Forelimb muscle (tissue), 1 donor: ENCODE measurements at regions not wholly inside any gene's neighbourhood (a gene's known extent, or its start where the extent isn't known, plus 50 kb on each side); places are given as distances from the start of the nearest gene placed in this dataset.
"Not testable (repeated sequence)": the region's sequence is repeated elsewhere in the genome, so short reads cannot be mapped to it uniquely, and the experiment has no call there.

Experiments
- DNase-seq: peaks from one replicate; pipeline ENCODE4 v3.0.0-alpha.2; 2013; ENCODE audit warnings: low read depth

GRCh38 chr14:83894568-83894967 lies 1635.4 kb upstream of the FLRT2 start:
- no peak for DNase-seq

DNA sequence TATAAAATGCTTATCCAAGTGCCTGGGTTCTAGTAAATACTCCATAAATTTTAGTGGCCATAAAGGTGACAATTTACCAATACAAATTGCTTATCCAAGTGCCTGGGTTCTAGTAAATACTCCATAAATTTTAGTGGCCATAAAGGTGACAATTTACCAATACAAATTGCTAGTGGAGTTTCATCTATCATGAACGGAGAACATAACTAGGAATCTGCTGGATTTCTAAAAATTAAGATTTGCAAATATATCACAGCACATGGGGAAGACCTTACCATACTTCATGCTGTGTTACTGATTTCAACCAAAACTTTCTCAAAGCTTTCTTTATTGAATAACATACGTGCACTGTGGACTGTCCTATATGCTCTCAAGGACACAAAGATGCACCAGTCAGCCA lies 1631.4 kb upstream of the FLRT2 start:
- not testable (repeated sequence) for DNase-seq

DNA sequence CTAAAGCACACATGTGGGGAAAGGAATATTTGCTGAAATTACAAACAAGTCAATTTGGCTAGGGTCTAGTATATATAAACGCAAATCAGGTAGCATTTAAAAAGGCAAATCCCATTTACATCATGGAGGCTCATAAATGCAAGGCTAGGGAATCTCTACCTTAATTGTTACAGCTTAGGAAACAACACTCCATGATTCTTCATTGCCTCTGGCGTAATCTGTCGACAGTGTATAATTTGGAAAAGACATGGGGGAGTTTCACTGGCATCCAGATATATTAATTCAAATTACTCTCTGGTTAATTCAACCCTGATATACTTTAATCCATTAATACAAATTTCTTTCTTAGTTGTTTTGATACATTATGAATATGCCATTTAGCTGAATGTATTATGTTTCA lies 1630.2 kb upstream of the FLRT2 start:
- no peak for DNase-seq

DNA sequence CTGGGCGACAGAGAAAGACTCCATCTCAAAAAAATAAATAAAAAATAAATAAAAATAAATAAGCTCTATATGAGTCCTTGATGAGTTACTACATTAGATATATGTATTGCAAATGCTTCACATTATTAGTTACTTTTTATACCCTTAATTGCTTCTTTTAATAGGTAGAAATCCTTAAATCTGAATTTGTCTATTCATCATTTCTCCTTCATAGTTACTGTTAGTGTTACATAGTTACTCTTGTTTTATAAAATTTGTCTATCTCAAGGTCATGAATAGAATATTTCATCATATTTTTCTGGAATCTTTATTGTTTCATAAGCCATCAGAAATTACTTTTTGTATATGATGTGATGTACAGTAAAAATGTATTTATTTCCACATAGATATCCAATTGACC lies 1624.8 kb upstream of the FLRT2 start:
- DNase-seq, result no peak

DNA sequence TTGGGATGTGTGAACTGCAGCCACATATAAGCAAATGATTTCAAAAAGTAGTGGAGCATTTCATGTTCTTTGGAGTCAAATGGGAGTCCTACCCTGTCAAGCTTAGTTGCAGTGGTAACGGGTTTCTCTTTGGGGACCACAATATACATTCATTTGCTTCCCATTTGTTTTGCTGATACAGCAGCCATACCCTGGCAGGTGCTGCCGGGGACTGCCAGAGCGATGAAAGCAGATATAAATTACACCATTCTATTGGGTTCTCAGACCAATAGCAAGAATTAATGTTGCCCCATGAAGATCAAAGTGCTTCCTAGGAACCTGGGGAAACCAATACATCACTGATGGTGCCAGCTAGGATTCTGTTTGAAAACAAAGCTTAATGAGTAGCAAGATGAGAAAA lies 1621.5 kb upstream of the FLRT2 start:
- no peak for DNase-seq

- no peak for DNase-seq
Observed at GRCh38 chr14:83909507-83909906, 1620.4 kb upstream of the FLRT2 start.

DNA sequence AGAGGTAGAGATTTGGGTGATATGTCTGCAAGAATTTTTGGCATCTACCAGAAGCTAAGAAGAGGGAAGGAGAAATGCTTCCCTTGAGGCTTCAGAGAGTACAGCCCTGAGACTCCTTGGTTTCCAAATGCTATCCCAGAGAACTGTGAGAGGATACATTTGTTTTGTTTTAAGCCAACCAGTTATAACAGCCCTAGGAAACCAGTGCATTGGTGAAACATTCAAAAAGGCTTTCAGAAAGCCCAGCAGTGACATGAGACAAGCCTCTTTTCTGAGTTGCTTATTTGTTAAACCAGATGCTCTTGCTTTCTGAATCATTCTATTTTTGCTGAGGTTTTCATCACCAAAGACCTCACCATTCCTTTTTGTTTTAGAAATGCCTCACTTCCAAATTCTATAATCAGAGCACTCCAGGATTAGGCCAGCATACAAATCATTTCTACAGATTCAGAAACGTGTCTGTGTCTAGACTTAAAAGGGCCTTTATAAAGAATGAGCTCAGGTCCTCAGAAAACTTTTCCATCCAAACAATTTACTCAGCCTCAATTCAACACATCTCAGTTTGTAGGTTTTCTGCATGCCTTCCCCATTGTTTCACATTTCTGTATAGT lies 1617.8 kb upstream of the FLRT2 start:
- no peak for DNase-seq

- no peak for DNase-seq
Observed at GRCh38 chr14:83913476-83913875, 1616.5 kb upstream of the FLRT2 start.

DNA sequence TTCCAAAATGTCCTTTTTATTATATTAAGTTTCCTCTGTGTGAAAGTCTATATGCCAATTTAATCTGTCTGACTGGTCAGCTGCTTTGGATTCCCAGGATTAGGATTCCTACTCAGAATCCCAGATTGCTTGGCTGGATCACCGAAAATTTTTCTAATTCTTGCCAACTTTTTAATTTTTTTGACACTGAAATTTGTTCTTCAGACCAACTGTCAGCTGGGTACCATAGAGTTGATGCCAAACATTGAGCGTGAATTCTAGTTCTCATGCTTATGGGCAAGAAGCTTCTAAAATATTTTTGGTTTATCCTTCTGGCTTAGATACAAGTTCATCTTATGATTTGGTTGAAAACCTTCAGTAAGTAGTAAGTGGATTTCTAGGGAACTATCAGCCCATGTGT lies 1611.4 kb upstream of the FLRT2 start:
- DNase-seq, result no peak

GRCh38 chr14:83919675-83920074 lies 1610.3 kb upstream of the FLRT2 start:
- not testable (repeated sequence) for DNase-seq

GRCh38 chr14:83923842-83924241 lies 1606.1 kb upstream of the FLRT2 start:
- DNase-seq, result no peak

GRCh38 chr14:83924259-83924658 lies 1605.7 kb upstream of the FLRT2 start:
- DNase-seq, result no peak

DNA sequence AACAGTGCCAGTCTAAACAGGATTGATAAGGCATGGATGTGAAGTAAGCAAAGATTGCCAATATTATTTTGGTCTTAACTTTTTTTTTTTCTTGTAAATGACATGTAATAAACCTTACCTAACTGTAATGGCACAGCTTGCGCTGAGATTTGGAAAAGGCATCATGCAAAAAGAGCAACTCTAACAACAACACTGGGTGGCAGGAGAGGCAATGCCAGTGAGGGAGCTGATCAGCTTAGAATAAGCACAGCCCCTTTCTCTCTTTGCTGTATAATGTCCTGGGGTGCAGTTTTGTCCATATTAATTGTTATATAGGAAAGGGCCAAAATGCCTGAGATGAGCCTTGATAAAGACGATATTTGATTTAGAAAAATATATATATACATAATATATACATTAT lies 1589.7 kb upstream of the FLRT2 start:
- DNase-seq, result no peak

GRCh38 chr14:83958359-83958758 lies 1571.6 kb upstream of the FLRT2 start:
- DNase-seq, result no peak

DNA sequence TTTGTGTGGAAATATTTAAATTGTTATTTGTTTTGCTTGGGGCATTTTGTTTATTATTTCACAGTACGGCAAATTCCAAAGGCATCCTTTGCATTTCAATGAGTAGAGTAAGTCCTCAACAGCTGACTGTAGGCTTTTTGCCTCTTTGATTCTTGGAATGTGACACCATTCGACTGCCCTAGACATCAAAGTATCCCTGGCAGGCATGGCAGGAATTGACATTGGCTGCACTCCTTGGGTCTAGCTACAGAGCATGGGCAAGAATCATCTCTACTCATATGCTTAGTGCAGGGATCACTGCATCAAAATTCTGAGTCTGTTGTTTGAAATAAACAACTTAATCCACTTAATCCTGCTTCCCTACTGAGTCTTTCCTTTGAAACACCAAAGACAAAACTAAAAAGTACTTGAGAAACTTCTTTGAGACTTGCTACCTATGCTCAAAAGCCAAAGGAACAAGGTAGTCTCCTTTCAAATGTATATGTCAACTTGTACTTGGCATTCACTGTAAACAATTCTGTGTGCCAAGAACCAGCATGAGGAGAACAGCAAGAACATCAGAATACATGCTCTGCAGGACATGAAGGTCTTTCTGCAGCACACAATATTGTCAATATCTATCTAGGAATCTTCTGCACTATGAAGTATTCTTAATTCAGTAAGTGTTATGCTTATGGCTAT lies 1569.0 kb upstream of the FLRT2 start:
- no peak for DNase-seq

- no peak for DNase-seq
Observed at GRCh38 chr14:83969998-83970397, 1559.9 kb upstream of the FLRT2 start.

- DNase-seq, result no peak
Observed at GRCh38 chr14:83972631-83973030, 1557.3 kb upstream of the FLRT2 start.

- DNase-seq, result no peak
Observed at GRCh38 chr14:83974647-83975163, 1555.2 kb upstream of the FLRT2 start.

DNA sequence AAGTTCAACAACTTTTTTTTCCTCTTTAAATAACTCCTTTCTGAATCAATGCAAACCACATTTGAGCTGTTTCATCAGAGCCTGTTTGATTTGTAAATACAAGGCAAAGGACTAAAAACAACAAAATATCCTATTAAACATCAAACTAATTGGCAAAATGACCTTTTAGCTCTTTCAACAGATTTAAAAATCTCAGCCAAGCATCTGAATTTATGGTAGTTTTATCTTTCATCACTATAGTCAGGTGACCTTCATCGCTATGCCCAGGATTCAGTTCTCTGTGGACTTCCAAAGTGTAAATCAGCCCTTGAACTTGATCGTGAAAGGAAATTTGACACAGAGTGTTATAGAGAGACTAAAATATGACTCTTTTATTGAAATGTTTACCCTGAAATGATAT lies 1554.5 kb upstream of the FLRT2 start:
- no peak for DNase-seq

DNA sequence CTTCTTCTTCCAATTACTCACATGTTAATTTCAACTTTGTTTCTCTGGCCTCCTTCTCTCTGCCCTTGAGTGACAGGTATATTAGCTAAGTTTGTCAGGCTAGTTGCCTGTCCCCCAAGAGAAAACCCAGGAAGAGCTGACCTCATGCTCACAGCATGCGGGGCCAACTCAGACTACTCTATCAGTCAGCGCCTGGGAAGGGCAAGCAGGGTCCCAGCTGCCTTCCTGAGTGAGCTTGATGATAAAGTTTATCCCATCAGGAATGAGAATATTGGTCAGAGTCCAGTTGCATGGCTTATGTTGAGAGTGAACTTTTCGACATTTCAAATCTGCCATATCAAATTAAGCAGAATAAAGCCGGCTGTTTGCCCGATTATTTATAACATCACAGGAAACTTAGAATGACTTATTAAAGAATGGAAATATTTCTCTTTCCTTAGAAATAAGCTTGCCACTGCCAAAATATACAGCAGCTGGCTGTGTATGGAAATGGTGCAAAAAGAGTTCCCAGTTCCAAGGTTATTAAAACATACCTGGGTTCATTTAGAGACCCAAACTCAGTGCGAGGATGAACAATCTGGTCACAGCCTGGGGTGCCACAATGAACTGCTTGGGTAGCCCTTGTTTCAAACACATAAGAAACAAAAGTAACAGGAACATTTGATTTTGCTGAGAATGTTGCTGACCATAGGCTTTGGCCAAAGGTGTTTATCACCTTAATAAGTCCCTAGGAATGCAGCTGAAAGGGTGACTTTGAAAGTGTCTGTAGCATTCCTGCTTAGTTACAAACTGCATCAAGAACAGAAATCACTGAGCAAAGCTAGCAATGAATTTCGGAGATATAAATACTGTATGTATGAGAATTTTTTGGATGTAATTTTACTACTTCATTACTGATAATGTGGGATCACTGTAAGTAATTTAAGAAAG lies 1553.8 kb upstream of the FLRT2 start:
- peak; percentile 26 for DNase-seq

GRCh38 chr14:83977583-83977982 lies 1552.4 kb upstream of the FLRT2 start:
- DNase-seq, result no peak

- not testable (repeated sequence) for DNase-seq
Observed at GRCh38 chr14:83981676-83982258, 1548.2 kb upstream of the FLRT2 start.
